Endothelial cell (in vitro differentiated cells): ENCODE measurements at regions not wholly inside any gene's neighbourhood (a gene's known extent, or its start where the extent isn't known, plus 50 kb on each side); places are given as distances from the start of the nearest gene placed in this dataset.

Source experiments
- DNase-seq: peaks from one replicate; pipeline ENCODE4 v3.0.0; 2021; ENCODE audit warnings: low spot score
- H3K27ac Mint-ChIP-seq: one replicate; pipeline ENCODE4 v1.8.0; 2021; ENCODE audit warnings: mixed read lengths, inconsistent platforms; ENCODE audit not compliant: unreplicated experiment
- H3K27me3 Mint-ChIP-seq: one replicate; pipeline ENCODE4 v1.8.0; 2021; ENCODE audit warnings: mild to moderate bottlenecking, moderate library complexity, mixed read lengths, inconsistent platforms; ENCODE audit not compliant: unreplicated experiment
- H3K36me3 Mint-ChIP-seq: one replicate; pipeline ENCODE4 v1.8.0; 2021; ENCODE audit warnings: mild to moderate bottlenecking, low read depth, mixed read lengths, inconsistent platforms; ENCODE audit not compliant: unreplicated experiment
- H3K4me1 Mint-ChIP-seq: one replicate; pipeline ENCODE4 v1.8.0; 2021; ENCODE audit warnings: mild to moderate bottlenecking, mixed read lengths, inconsistent platforms; ENCODE audit not compliant: unreplicated experiment
- H3K4me3 Mint-ChIP-seq: one replicate; pipeline ENCODE4 v1.8.0; 2021; ENCODE audit warnings: mild to moderate bottlenecking, mixed read lengths, inconsistent platforms; ENCODE audit not compliant: unreplicated experiment
- H3K9me3 Mint-ChIP-seq: one replicate; pipeline ENCODE4 v1.8.0; 2021; ENCODE audit warnings: mixed read lengths, inconsistent platforms; ENCODE audit not compliant: unreplicated experiment
- CTCF ChIP-seq: fragments of 200-600 bp; sonication (generic); IDR thresholded peaks from one replicate; pipeline ENCODE4 v1.5.0; 2021; ENCODE audit warnings: antibody characterized with exemption; ENCODE audit not compliant: unreplicated experiment

DNA sequence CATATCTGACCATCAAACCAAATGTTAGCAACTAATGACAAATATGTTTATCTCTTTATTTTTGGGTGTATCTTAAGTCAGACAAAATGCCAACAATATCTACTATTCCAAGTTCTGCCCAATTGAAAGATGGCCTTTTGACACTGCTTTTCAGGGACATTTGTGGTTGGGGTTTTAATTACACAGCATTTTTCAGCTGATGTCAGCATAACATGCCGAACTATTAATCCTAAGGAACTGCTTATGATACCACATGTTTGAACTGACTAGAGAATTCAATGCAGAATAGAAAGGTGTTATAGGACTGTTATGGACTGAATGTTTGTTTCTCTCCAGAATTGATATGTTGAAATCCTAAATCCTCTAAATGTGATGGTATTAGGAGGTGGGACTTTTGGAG lies 445.1 kb downstream of the TMA16 start:
- Mint-ChIP-seq H3K36me3 (no peaks in the 10 kb centered on the region), H3K9me3 (no peaks in the 10 kb centered on the region), H3K27me3 (no peaks in the 10 kb centered on the region), H3K27ac (no peak overlapping the region), H3K4me1 (no peaks in the 10 kb centered on the region), H3K4me3 (no peak overlapping the region)
- TF ChIP-seq CTCF: no peak
- no peak for DNase-seq

GRCh38 chr4:163941221-163941905 lies 446.9 kb downstream of the TMA16 start:
- no peak for TF ChIP-seq CTCF
- no peak overlapping the region for H3K27ac Mint-ChIP-seq
- no peak overlapping the region for H3K4me3 Mint-ChIP-seq
- DNase-seq: no peak
- no peaks in the 10 kb centered on the region for H3K27me3 Mint-ChIP-seq
- no peaks in the 10 kb centered on the region for H3K9me3 Mint-ChIP-seq
- no peaks in the 10 kb centered on the region for H3K4me1 Mint-ChIP-seq
- no peaks in the 10 kb centered on the region for H3K36me3 Mint-ChIP-seq

- Mint-ChIP-seq H3K4me1 (no peaks in the 10 kb centered on the region), H3K27me3 (no peaks in the 10 kb centered on the region), H3K27ac (no peak overlapping the region), H3K9me3 (no peaks in the 10 kb centered on the region), H3K4me3 (no peak overlapping the region), H3K36me3 (no peaks in the 10 kb centered on the region)
- TF ChIP-seq CTCF: no peak
- DNase-seq: no peak
Measured at GRCh38 chr4:163948920-163949455, 454.5 kb downstream of the TMA16 start.

DNA sequence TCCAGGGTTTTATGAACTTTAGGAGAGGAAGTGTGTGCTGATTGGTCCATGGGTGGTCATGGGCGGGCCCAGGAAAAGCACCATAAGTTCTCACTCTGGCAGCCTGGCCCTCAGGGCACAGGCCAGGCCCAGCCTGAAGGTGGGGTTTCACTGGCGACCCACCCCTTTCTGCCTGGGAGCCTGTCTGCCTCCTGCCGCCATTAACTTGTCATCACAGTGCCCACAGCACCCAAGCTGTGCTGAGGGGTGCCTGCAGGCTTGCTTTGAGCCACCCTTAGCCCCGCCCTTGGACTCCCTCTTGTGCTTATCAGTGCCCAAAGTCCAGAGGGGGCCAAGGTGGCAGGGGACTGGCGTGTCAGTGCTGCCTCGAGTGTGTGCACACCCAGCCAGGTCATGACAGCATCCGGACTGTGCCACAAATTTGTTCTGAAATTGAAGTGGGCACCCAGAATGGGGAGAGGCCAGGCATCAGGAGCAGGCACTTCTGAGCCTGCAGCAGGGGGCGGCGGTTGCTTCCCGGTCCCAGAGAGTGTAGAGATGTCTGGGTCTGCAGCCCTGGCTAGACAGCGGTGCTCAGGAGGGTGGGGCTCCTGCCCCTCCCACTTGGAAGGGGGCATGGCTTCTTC lies 455.6 kb downstream of the TMA16 start:
- Mint-ChIP-seq H3K4me3 (no peak overlapping the region), H3K4me1 (no peaks in the 10 kb centered on the region), H3K36me3 (no peaks in the 10 kb centered on the region), H3K9me3 (no peaks in the 10 kb centered on the region), H3K27me3 (no peaks in the 10 kb centered on the region), H3K27ac (no peak overlapping the region)
- TF ChIP-seq CTCF: no peak
- DNase-seq: no peak

DNA sequence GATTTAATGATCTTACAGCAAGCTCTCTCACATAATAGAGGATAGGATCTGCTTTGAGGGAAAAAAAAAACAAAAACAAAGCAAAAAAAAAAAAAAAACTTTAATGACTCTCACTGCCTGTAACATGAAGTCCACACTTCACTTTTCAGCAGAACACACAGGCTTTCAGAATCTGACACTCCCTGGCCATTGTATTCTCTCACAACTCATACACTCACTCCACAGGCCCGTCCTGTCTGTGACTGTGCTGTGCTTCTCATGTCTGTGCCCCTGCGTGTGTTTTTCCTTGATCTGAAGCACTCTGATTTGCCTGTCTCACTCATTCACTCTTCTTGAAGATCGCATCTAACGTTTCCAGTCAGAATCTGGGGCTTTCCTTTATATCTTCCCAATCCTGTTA lies 460.8 kb downstream of the TMA16 start:
- Mint-ChIP-seq H3K9me3 (no peaks in the 10 kb centered on the region), H3K4me1 (no peaks in the 10 kb centered on the region), H3K4me3 (no peak overlapping the region), H3K27me3 (no peaks in the 10 kb centered on the region), H3K27ac (no peak overlapping the region), H3K36me3 (no peaks in the 10 kb centered on the region)
- TF ChIP-seq CTCF: no peak
- no peak for DNase-seq
